Omental fat pad (tissue), 3 donors: ENCODE measurements at regions not wholly inside any gene's neighbourhood (a gene's known extent, or its start where the extent isn't known, plus 50 kb on each side); places are given as distances from the start of the nearest gene placed in this dataset.

Experiments
- ATAC-seq: fragments of 150-250 bp; one replicate; pipeline ENCODE4 v1.9.1; 2016; ENCODE audit warnings: mild to moderate bottlenecking, moderate library complexity; ENCODE audit not compliant: low FRiP score
- DNase-seq: peaks from one replicate; pipeline ENCODE4 v3.0.0-alpha.2; 2019; ENCODE audit warnings: low spot score
- CTCF ChIP-seq, 3 donors: fragments of 450-650 bp; IDR thresholded peaks; one replicate each; pipeline ENCODE4 v1.5.1; 2016 to 2017; ENCODE audit warnings: antibody characterized with exemption in 3 of 3, mild to moderate bottlenecking in 3 of 3, moderate library complexity in 2 of 3

GRCh38 chr4:62952366-62952765 lies 1456.9 kb downstream of the TECRL start:
- ATAC-seq (no peak), DNase-seq (no peak)
- TF ChIP-seq CTCF (IDR thresholded peaks at IDR 0.05) = no peak

GRCh38 chr4:62948108-62948507 lies 1461.1 kb downstream of the TECRL start:
- DNase-seq = no peak
- no peak for ATAC-seq
- no peak for TF ChIP-seq CTCF (IDR thresholded peaks at IDR 0.05)

GRCh38 chr4:62940229-62940628 lies 1469.0 kb downstream of the TECRL start:
- no peak for ATAC-seq
- TF ChIP-seq CTCF (IDR thresholded peaks at IDR 0.05) = no peak
- DNase-seq = no peak

- TF ChIP-seq CTCF (IDR thresholded peaks at IDR 0.05) = no peak
- ATAC-seq (no peak), DNase-seq (no peak)
Measured at GRCh38 chr4:62930884-62931283, 1478.4 kb downstream of the TECRL start.

- no peak for TF ChIP-seq CTCF (IDR thresholded peaks at IDR 0.05)
- DNase-seq (no peak), ATAC-seq (no peak)
Measured at GRCh38 chr4:62928483-62928882, 1480.8 kb downstream of the TECRL start.

- ATAC-seq (no peak), DNase-seq (no peak)
- no peak for TF ChIP-seq CTCF (IDR thresholded peaks at IDR 0.05)
Measured at GRCh38 chr4:62927574-62927973, 1481.7 kb downstream of the TECRL start.

GRCh38 chr4:62923783-62924182 lies 1485.5 kb downstream of the TECRL start:
- ATAC-seq = no peak
- no peak for DNase-seq
- TF ChIP-seq CTCF (IDR thresholded peaks at IDR 0.05) = no peak
